ENCODE measurements at regions not wholly inside any gene's neighbourhood (a gene's known extent, or its start where the extent isn't known, plus 50 kb on each side); places are given as distances from the start of the nearest gene placed in this dataset.
"Not testable (repeated sequence)": the region's sequence is repeated elsewhere in the genome, so short reads cannot be mapped to it uniquely, and the experiment has no call there.

GRCh38 chr6:51269876-51270275 is 451.2 kb downstream of the TFAP2B start:
- DNase-seq (ENCODE audit: low spot score in 2 of 2): no peak
- no peak for ATAC-seq
- Mint-ChIP-seq H3K9me3 (peaks cover 6 to 16% of the 10 kb centered on the region in 2 donors), H3K36me3 (peaks cover 0 to 4% of the 10 kb centered on the region in 2 donors), H3K27ac (no peak overlapping the region)

DNA sequence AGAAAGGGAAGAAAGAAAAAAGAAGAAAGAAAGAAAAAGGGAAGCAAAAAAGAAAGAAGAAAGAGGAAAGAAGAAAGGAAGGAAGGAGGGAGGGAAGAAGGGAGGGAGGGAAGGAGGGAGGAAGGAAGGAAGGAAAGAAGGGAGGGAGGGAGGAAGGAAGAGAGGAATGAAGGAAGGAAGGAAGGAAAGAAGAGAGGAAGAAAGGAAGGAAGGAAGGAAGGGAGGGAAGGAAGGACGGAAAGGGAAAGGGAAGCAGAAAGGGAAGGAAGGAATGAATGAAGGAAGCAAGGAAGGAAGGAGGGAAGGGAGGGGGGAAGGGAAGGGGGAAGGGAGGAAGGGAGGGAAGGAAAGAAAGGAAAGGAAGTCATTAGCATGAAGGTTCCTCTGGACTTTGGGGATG is 452.9 kb downstream of the TFAP2B start:
- Mint-ChIP-seq H3K27ac (no peak overlapping the region), H3K36me3 (peaks cover 0 to 4% of the 10 kb centered on the region in 2 donors), H3K9me3 (peaks cover 4 to 5% of the 10 kb centered on the region in 2 donors)
- DNase-seq (ENCODE audit: low spot score in 2 of 2): no peak
- ATAC-seq: no peak

GRCh38 chr6:51273228-51273961 is 454.7 kb downstream of the TFAP2B start:
- H3K36me3 Mint-ChIP-seq: peaks cover 0 to 4% of the 10 kb centered on the region in 2 donors
- no peak for DNase-seq (ENCODE audit: low spot score in 2 of 2)
- H3K9me3 Mint-ChIP-seq: peaks cover 4 to 5% of the 10 kb centered on the region in 2 donors
- H3K27ac Mint-ChIP-seq: no peak overlapping the region
- ATAC-seq: no peak

DNA sequence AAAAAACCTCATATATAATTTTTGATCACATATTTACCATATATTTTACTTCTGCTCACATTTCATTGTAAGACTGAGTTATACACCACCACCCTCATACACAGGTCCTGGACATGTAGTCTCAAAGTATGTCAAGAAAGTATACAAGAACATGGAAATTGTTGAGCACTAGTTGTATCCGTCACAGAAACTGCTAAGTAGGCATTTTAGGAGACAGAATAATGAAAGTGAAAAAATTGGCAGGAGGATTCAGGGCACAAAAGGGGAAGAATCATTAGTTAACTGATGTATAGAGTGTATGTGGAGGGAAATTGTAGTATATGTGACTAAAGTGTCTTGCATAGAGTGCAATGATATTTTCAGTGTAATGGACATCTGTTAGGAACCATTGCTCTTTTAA is 458.8 kb downstream of the TFAP2B start:
- Mint-ChIP-seq H3K9me3 (no peaks in the 10 kb centered on the region), H3K36me3 (no peaks in the 10 kb centered on the region), H3K27ac (no peak overlapping the region)
- ATAC-seq: no peak
- no peak for DNase-seq (ENCODE audit: low spot score in 2 of 2)

GRCh38 chr6:51282026-51282425 is 463.4 kb downstream of the TFAP2B start:
- Mint-ChIP-seq H3K36me3 (no peaks in the 10 kb centered on the region), H3K9me3 (peaks cover 0 to 5% of the 10 kb centered on the region in 2 donors), H3K27ac (no peak overlapping the region)
- no peak for DNase-seq (ENCODE audit: low spot score in 2 of 2)
- no peak for ATAC-seq

GRCh38 chr6:51283723-51284355 is 465.2 kb downstream of the TFAP2B start:
- ATAC-seq (no peak), DNase-seq (ENCODE audit: low spot score in 2 of 2) (no peak)
- H3K9me3 Mint-ChIP-seq: peaks cover 0 to 5% of the 10 kb centered on the region in 2 donors
- no peaks in the 10 kb centered on the region for H3K36me3 Mint-ChIP-seq
- peak overlapping the region in 1 of 2 donors; percentile 9 for H3K27ac Mint-ChIP-seq

- DNase-seq (ENCODE audit: low spot score in 2 of 2): no peak
- Mint-ChIP-seq H3K36me3 (no peaks in the 10 kb centered on the region), H3K9me3 (peaks cover 3 to 5% of the 10 kb centered on the region in 2 donors), H3K27ac (no peak overlapping the region)
- no peak for ATAC-seq
These were observed 467.2 kb downstream of the TFAP2B start for GRCh38 chr6:51285876-51286275.

- DNase-seq (ENCODE audit: low spot score in 2 of 2): no peak
- H3K27ac Mint-ChIP-seq: no peak overlapping the region
- ATAC-seq: no peak
- peaks cover 0 to 8% of the 10 kb centered on the region in 2 donors for H3K9me3 Mint-ChIP-seq
- no peaks in the 10 kb centered on the region for H3K36me3 Mint-ChIP-seq
These were observed 470.4 kb downstream of the TFAP2B start for GRCh38 chr6:51289041-51289440.

- DNase-seq (ENCODE audit: low spot score in 2 of 2): no peak
- no peak overlapping the region for H3K27ac Mint-ChIP-seq
- ATAC-seq: no peak
- H3K36me3 Mint-ChIP-seq: no peaks in the 10 kb centered on the region
- H3K9me3 Mint-ChIP-seq: peaks cover 0 to 8% of the 10 kb centered on the region in 2 donors
These were observed 474.0 kb downstream of the TFAP2B start for GRCh38 chr6:51292659-51293058.

DNA sequence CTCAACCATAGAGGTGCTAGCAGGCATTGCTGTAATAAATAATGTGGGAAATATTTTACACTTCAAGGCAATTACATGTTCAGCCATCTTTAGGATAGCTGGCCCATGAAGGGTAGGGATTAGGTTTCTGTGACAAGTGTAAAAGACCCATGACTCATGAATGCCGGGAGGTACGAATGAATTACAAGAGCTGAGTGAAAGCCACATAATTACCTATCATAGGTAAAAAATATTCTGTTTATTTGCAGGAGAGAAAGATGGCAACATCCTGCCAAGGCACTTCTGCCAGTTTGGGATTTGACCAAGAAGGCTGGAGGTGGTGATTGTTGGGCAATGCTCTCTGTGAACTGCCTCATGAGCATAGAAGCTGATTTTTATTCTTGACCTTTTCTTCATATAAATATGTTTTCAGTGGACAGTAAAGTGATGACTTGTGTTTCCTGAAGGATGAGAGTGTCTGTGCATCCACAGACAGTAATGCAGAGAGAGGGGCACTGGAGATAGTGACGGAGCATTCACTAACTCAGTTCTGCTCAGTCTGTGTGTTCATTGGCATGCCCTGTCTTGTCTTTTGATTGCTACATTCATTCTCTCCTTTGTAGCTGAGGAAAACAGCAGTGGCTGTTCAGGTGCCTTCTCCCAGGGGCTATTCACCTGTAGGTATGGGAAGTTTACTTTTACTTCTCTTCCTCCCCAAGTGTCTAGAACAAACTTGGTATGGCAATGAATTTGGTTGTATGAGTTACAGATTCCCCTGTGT is 481.1 kb downstream of the TFAP2B start:
- ATAC-seq (no peak), DNase-seq (ENCODE audit: low spot score in 2 of 2) (no peak)
- no peak overlapping the region for H3K27ac Mint-ChIP-seq
- no peaks in the 10 kb centered on the region for H3K36me3 Mint-ChIP-seq
- peaks cover 4% of the 10 kb centered on the region in 2 donors for H3K9me3 Mint-ChIP-seq

DNA sequence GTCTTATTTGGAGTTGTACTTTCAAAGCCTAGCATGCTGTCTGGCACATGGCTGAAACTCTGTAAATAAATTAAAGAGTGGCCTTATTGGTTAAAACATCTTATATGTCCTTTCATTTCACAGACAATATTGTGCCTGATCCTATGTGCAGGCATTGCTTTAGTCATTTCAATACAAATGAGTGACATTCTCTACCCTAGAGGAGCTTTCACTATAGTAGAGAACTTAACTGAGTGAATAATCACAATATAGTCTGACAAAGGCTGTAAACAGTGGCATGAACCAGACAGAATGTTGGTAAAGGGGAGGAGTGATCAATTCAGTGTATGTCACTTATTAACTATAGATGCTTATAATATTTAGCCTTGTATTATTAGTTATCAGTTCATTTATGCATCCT is 481.8 kb downstream of the TFAP2B start:
- Mint-ChIP-seq H3K27ac (no peak overlapping the region), H3K9me3 (peaks cover 4% of the 10 kb centered on the region in 2 donors), H3K36me3 (no peaks in the 10 kb centered on the region)
- no peak for ATAC-seq
- DNase-seq (ENCODE audit: low spot score in 2 of 2): no peak

GRCh38 chr6:51301962-51302361 is 483.3 kb downstream of the TFAP2B start:
- Mint-ChIP-seq H3K36me3 (no peaks in the 10 kb centered on the region), H3K9me3 (peaks cover 4% of the 10 kb centered on the region in 2 donors), H3K27ac (no peak overlapping the region)
- DNase-seq (ENCODE audit: low spot score in 2 of 2) (no peak), ATAC-seq (no peak)

DNA sequence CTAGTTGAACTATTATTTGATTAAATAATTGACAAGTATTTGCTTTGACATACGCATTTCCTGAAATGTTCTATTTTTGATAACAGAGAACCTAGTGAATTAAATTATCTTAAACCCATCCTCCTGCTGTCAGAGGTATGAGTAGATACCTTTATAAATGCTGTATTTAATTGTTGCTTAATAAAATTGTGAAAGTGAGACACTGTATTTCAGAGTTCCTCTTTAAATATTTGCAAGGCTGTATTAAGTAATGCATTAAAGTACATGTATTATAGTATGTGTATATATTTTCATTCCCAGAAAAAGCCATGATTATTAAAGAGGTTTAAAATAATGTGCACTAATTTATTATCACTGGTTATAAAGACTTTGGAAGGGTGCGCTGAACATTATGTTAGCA is 483.8 kb downstream of the TFAP2B start:
- no peak for ATAC-seq
- no peak for DNase-seq (ENCODE audit: low spot score in 2 of 2)
- Mint-ChIP-seq H3K9me3 (peaks cover 4% of the 10 kb centered on the region in 2 donors), H3K27ac (no peak overlapping the region), H3K36me3 (no peaks in the 10 kb centered on the region)

DNA sequence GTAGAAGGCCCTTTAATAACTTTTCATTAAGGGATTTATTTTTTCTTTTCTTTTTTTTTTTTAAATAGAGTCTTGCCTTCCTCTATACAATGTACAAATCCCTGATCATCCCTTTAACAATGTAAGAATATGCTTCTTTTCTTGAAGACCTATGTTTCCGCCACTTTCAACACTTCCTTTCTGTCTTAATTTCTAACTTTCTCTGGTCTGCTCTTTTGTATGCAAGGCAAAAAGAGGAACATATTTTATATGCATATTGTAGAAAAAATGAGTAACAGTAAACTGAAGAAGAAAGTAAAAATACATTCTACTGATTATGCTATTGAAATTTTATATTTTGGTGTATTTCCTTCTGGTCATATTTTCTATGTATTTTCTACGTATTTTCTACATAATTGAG is 484.7 kb downstream of the TFAP2B start:
- Mint-ChIP-seq H3K36me3 (no peaks in the 10 kb centered on the region), H3K27ac (no peak overlapping the region), H3K9me3 (peaks cover 4% of the 10 kb centered on the region in 2 donors)
- DNase-seq (ENCODE audit: low spot score in 2 of 2): no peak
- no peak for ATAC-seq

DNA sequence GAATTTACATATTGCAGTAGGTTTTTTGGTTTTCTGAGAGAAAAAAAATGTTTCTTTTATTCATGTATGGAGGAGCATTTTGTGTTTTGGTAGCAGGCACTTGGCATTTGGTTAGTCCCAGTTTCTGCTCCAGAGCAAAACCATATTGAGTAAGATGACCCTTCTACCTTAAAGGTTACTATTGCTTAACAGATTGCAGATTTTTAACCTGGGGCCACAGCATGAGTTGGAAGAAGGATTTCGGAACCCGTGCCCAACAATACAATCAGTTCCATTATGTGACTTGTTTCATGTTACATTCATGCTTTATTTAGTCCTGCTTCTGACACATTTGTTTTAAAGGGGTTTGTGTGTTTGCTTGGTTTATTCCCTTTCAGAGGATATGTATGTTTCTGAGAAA is 496.3 kb downstream of the TFAP2B start:
- Mint-ChIP-seq H3K27ac (no peak overlapping the region), H3K9me3 (peaks cover 9 to 17% of the 10 kb centered on the region in 2 donors), H3K36me3 (no peaks in the 10 kb centered on the region)
- DNase-seq (ENCODE audit: low spot score in 2 of 2): no peak
- ATAC-seq: no peak

- H3K9me3 Mint-ChIP-seq: peaks cover 13 to 28% of the 10 kb centered on the region in 2 donors
These were observed 500.0 kb downstream of the TFAP2B start for GRCh38 chr6:51318674-51319073.

GRCh38 chr6:51321477-51321876 is 502.8 kb downstream of the TFAP2B start:
- H3K9me3 Mint-ChIP-seq: peaks cover 17 to 25% of the 10 kb centered on the region in 2 donors
- H3K36me3 Mint-ChIP-seq; DNase-seq (ENCODE audit: low spot score in 2 of 2); H3K27ac Mint-ChIP-seq; ATAC-seq: not testable (repeated sequence)

More at GRCh38 chr6:51318674-51319073, 500.0 kb downstream of the TFAP2B start:
- DNase-seq (ENCODE audit: low spot score in 2 of 2) (no peak), ATAC-seq (no peak)
- H3K36me3 Mint-ChIP-seq: no peaks in the 10 kb centered on the region
- no peak overlapping the region for H3K27ac Mint-ChIP-seq

Data from activated naive CD4-positive, alpha-beta T cell treated with anti-CD3 and anti-CD28 coated beads, Interleukin-2, amount 50 U/mL, for 72 hours (primary cell).